SK-N-DZ (cell line): ENCODE measurements at regions not wholly inside any gene's neighbourhood (a gene's known extent, or its start where the extent isn't known, plus 50 kb on each side); places are given as distances from the start of the nearest gene placed in this dataset.

ENCODE experiments used
- DNase-seq: peaks from one replicate; pipeline ENCODE4 v3.0.0-alpha.2; 2015; ENCODE audit warnings: low spot score
- small RNA-seq, 2 experiments: library from RNA; depleted of rRNA; stranded (forward); fragments of <200 nt; gene quantifications; one replicate each; pipeline ENCODE3, GENCODE V24; 2014

GRCh38 chr2:196566961-196567666 lies 72.4 kb upstream of the CCDC150 start:
- no peak for DNase-seq

DNA sequence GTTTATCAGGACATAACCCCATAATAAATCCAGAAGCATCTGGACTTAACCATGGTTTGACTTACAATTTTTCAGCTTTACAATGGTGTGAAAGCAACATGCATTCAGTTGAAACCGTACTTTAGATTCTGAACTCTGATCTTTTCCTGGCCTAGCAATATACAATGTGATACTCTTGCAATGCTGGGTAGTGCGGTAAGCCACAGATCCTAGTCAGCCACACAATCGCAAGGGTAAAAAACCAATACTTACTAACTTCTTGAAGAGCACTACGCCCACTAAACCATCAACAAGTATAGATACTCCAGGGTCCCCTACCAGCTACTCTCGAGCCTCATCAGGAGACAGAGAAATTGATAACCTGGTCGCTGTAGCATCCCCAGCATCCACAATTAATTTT lies 71.0 kb upstream of the CCDC150 start:
- DNase-seq, result no peak

DNA sequence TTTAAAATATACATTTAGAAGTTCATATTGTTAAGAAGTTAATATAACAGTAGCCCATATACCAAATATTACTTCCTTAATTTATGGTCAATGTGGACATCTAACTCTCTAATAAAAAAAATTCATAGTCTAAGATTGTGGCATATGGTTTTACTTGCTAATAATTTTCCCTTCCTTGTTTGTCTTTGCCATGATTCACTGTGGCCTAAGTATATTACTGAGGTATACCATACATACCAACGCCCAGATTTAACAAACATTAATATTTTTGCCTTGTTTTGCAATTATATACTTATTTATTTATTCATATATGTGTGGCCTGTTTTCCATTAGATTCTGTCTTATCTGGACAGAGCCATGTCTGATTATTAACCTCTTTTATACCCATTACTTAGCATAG lies 54.6 kb upstream of the CCDC150 start:
- no peak for DNase-seq

GRCh38 chr2:196586511-196586991 lies 53.0 kb upstream of the CCDC150 start:
- no peak for DNase-seq

DNA sequence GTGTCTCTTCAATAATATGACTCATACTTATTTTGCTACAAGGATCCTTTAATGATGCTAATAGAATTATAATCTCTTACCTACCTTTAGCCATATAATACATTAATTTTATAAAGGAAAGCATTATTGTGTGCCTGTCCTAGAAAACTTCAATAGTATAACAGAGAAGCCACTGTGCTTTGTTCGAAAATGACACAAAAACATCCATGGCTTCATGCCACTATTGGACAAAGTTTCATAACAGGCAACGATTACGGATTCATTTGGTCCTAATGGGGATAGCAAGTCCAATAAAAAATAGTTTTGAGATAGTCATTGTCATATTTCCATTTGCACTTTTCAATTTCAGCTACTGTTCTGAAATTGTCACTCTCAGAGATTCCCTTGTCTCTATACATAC lies 52.5 kb upstream of the CCDC150 start:
- DNase-seq, result no peak

- no peak for DNase-seq
These were observed 51.8 kb upstream of the CCDC150 start for GRCh38 chr2:196587739-196588138.

GRCh38 chr2:196589419-196589818 lies 50.1 kb upstream of the CCDC150 start:
- no peak for DNase-seq

Small RNA genes in the stretch of these regions (small RNA-seq; reads per million reads assigned to genes)
- gene RN7SL820P, result 0 reads per million in 2 experiments
